Duodenal mucosa (tissue), 2 donors: ENCODE measurements at regions not wholly inside any gene's neighbourhood (a gene's known extent, or its start where the extent isn't known, plus 50 kb on each side); places are given as distances from the start of the nearest gene placed in this dataset.
A peak's percentile ranks its signal among the peaks of the same experiment; 100 is the strongest.

ENCODE experiments used
- H3K27ac ChIP-seq: one replicate; pipeline ENCODE4 v1.7.0; 2013; ENCODE audit warnings: low read depth, low read length
- H3K27me3 ChIP-seq, 2 donors: one replicate each; pipeline ENCODE4 v1.7.0; 2013; ENCODE audit warnings: low read length in 2 of 2, control low read depth in 1 of 2; ENCODE audit not compliant: insufficient read depth in 2 of 2, control insufficient read depth in 1 of 2
- H3K36me3 ChIP-seq, 2 donors: one replicate each; pipeline ENCODE4 v1.7.0; 2013; ENCODE audit warnings: low read length in 2 of 2, control low read depth in 1 of 2; ENCODE audit not compliant: insufficient read depth in 2 of 2, control insufficient read depth in 1 of 2
- H3K4me1 ChIP-seq, 2 donors: one replicate each; pipeline ENCODE4 v1.7.0; 2013; ENCODE audit warnings: low read length in 2 of 2, control low read depth in 1 of 2; ENCODE audit not compliant: insufficient read depth in 2 of 2, control insufficient read depth in 1 of 2
- H3K4me3 ChIP-seq, 2 donors: one replicate each; pipeline ENCODE4 v1.7.0; 2013; ENCODE audit warnings: low read length in 2 of 2, low read depth in 1 of 2
- H3K9ac ChIP-seq, 2 donors: one replicate each; pipeline ENCODE4 v1.7.0; 2013; ENCODE audit warnings: low read length in 2 of 2, low read depth in 1 of 2
- H3K9me3 ChIP-seq, 2 donors: one replicate each; pipeline ENCODE4 v1.7.0; 2013; ENCODE audit warnings: low read length in 2 of 2, control low read depth in 1 of 2; ENCODE audit not compliant: control insufficient read depth in 1 of 2

GRCh38 chr20:22407237-22408193 is 176.9 kb downstream of the FOXA2 start:
- no peak overlapping the region for H3K9ac ChIP-seq
- no peaks in the 10 kb centered on the region for H3K36me3 ChIP-seq
- H3K27me3 ChIP-seq, result no peaks in the 10 kb centered on the region

GRCh38 chr20:22404419-22405170 is 179.8 kb downstream of the FOXA2 start:
- Histone ChIP-seq H3K36me3 (no peaks in the 10 kb centered on the region), H3K27ac (no peak overlapping the region), H3K9me3 (no peaks in the 10 kb centered on the region), H3K27me3 (no peaks in the 10 kb centered on the region), H3K4me1 (peaks cover 0 to 10% of the 10 kb centered on the region in 2 donors), H3K9ac (no peak overlapping the region), H3K4me3 (peak overlapping the region; percentile 65 to 68)

More at GRCh38 chr20:22407237-22408193, 176.9 kb downstream of the FOXA2 start:
- Histone ChIP-seq H3K4me3 (no peak overlapping the region), H3K4me1 (peaks cover 7 to 22% of the 10 kb centered on the region in 2 donors), H3K27ac (no peak overlapping the region), H3K9me3 (no peaks in the 10 kb centered on the region)

- Histone ChIP-seq H3K36me3 (no peaks in the 10 kb centered on the region), H3K4me1 (peaks cover 0 to 10% of the 10 kb centered on the region in 2 donors), H3K9me3 (no peaks in the 10 kb centered on the region), H3K27ac (no peak overlapping the region), H3K9ac (peak overlapping the region in 1 of 2 donors; percentile 41), H3K27me3 (peaks cover 0 to 4% of the 10 kb centered on the region in 2 donors), H3K4me3 (peak overlapping the region; percentile 65 to 68)
Measured at GRCh38 chr20:22403632-22404361, 180.6 kb downstream of the FOXA2 start.

DNA sequence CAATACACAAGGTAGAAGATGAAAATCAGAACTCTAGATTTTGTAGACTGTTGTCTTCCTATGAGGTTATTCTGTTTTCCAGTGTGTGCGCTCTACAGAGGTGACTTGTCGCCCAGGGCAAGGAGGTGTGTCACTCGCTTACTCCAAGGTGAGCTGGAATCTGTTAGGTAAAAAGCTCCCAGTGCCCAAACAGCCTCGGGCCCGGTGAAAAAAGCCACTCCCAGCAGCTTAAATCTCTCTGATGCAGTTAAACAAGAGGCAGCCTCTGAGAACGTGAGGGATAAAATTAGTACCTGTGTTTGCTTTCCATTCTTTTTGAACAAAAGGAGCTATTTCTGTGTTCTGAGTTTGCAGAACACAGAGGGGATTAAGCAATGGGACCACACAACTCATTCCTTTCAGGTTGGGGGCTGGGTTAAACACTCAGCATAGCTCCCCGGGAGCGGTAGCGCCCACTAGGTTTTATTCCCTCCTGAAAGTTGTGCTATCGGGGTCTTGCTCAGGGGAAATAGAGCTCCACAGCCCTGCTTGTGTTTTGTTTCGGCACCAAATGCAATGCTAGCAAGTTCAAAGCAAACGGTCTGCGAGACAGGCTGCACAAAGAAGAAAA is 181.2 kb downstream of the FOXA2 start:
- Histone ChIP-seq H3K27me3 (peaks cover 0 to 4% of the 10 kb centered on the region in 2 donors), H3K9me3 (no peaks in the 10 kb centered on the region), H3K9ac (peak overlapping the region in 1 of 2 donors; percentile 41), H3K36me3 (no peaks in the 10 kb centered on the region), H3K4me3 (peak overlapping the region; percentile 65 to 68), H3K4me1 (peaks cover 0 to 10% of the 10 kb centered on the region in 2 donors), H3K27ac (no peak overlapping the region)

- H3K9me3 ChIP-seq, result no peaks in the 10 kb centered on the region
- H3K4me1 ChIP-seq, result peaks cover 0 to 10% of the 10 kb centered on the region in 2 donors
- H3K4me3 ChIP-seq, result no peak overlapping the region
- H3K27me3 ChIP-seq, result peaks cover 0 to 4% of the 10 kb centered on the region in 2 donors
- H3K9ac ChIP-seq, result no peak overlapping the region
- no peak overlapping the region for H3K27ac ChIP-seq
- no peaks in the 10 kb centered on the region for H3K36me3 ChIP-seq
Measured at GRCh38 chr20:22402550-22402949, 181.8 kb downstream of the FOXA2 start.

- H3K27ac ChIP-seq, result no peak overlapping the region
- H3K9ac ChIP-seq, result no peak overlapping the region
- no peaks in the 10 kb centered on the region for H3K9me3 ChIP-seq
- peaks cover 0 to 4% of the 10 kb centered on the region in 2 donors for H3K27me3 ChIP-seq
- no peaks in the 10 kb centered on the region for H3K36me3 ChIP-seq
- peaks cover 0 to 10% of the 10 kb centered on the region in 2 donors for H3K4me1 ChIP-seq
- no peak overlapping the region for H3K4me3 ChIP-seq
Measured at GRCh38 chr20:22400440-22400839, 183.9 kb downstream of the FOXA2 start.

GRCh38 chr20:22394583-22394982 is 189.8 kb downstream of the FOXA2 start:
- H3K4me3 ChIP-seq, result no peak overlapping the region
- no peaks in the 10 kb centered on the region for H3K4me1 ChIP-seq
- H3K27me3 ChIP-seq, result peaks cover 0 to 4% of the 10 kb centered on the region in 2 donors
- H3K27ac ChIP-seq, result no peak overlapping the region
- no peaks in the 10 kb centered on the region for H3K9me3 ChIP-seq
- H3K9ac ChIP-seq, result no peak overlapping the region
- no peaks in the 10 kb centered on the region for H3K36me3 ChIP-seq

- H3K4me3 ChIP-seq, result no peak overlapping the region
- no peaks in the 10 kb centered on the region for H3K36me3 ChIP-seq
- peaks cover 0 to 3% of the 10 kb centered on the region in 2 donors for H3K27me3 ChIP-seq
- no peaks in the 10 kb centered on the region for H3K9me3 ChIP-seq
- H3K27ac ChIP-seq, result no peak overlapping the region
- no peaks in the 10 kb centered on the region for H3K4me1 ChIP-seq
- no peak overlapping the region for H3K9ac ChIP-seq
Measured at GRCh38 chr20:22390543-22390903, 193.8 kb downstream of the FOXA2 start.

- no peaks in the 10 kb centered on the region for H3K36me3 ChIP-seq
- no peaks in the 10 kb centered on the region for H3K4me1 ChIP-seq
- H3K27me3 ChIP-seq, result peaks cover 0 to 3% of the 10 kb centered on the region in 2 donors
- no peak overlapping the region for H3K9ac ChIP-seq
- H3K27ac ChIP-seq, result no peak overlapping the region
- no peak overlapping the region for H3K4me3 ChIP-seq
- H3K9me3 ChIP-seq, result no peaks in the 10 kb centered on the region
Measured at GRCh38 chr20:22389836-22390542, 194.4 kb downstream of the FOXA2 start.
